OCI-LY7 (cell line): ENCODE measurements at regions not wholly inside any gene's neighbourhood (a gene's known extent, or its start where the extent isn't known, plus 50 kb on each side); places are given as distances from the start of the nearest gene placed in this dataset.

Experiments used
- BruUV-seq: library from RNA; stranded (reverse); fragments of 400-500 nt; replicated peaks from 2 replicates; lab custom pipeline; 2021; lab: Mats Ljungman, UMichigan
- CTCF ChIA-PET: fragments of 300-600 bp; sonication (Branson Sonifier 250); formaldehyde crosslinking; loops from one replicate; lab custom pipeline; 2022; ENCODE audit warnings: antibody characterized with exemption; ENCODE audit not compliant: unreplicated experiment; lab: Charles Lee
- POLR2A ChIA-PET: fragments of 300-600 bp; sonication (Branson Sonifier 250); formaldehyde crosslinking; loops from one replicate; lab custom pipeline; 2022; ENCODE audit warnings: antibody characterized with exemption; lab: Charles Lee
- DNase-seq: peaks from one replicate; pipeline ENCODE4 v3.0.0-alpha.2; 2015; ENCODE audit warnings: low spot score
- H2AFZ ChIP-seq: fragments of 200-600 bp; sonication (generic), shearing (Covaris generic); 2 replicates; pipeline ENCODE4 v1.6.1; 2014; ENCODE audit warnings: mild to moderate bottlenecking, antibody characterized with exemption, low read length, moderate library complexity
- H3K27ac ChIP-seq: fragments of 200-600 bp; sonication (generic); 2 replicates; pipeline ENCODE4 v1.5.1; 2014; ENCODE audit warnings: mixed run types, low read depth, mild to moderate bottlenecking, moderate library complexity, low read length, inconsistent platforms; ENCODE audit not compliant: poor library complexity, severe bottlenecking
- H3K36me3 ChIP-seq: fragments of 200-600 bp; sonication (generic); 2 replicates; pipeline ENCODE4 v1.6.1; 2014; ENCODE audit warnings: mild to moderate bottlenecking, antibody characterized with exemption, low read length, moderate library complexity, mixed read lengths; ENCODE audit not compliant: insufficient read depth
- H3K4me1 ChIP-seq: fragments of 200-600 bp; sonication (generic); 2 replicates; pipeline ENCODE4 v1.5.1; 2014; ENCODE audit warnings: mild to moderate bottlenecking, low read length; ENCODE audit not compliant: insufficient read depth, poor library complexity, severe bottlenecking
- H3K4me2 ChIP-seq: fragments of 200-600 bp; sonication (generic); 2 replicates; pipeline ENCODE4 v1.6.1; 2014; ENCODE audit warnings: mild to moderate bottlenecking, low read length
- H3K4me3 ChIP-seq: fragments of 200-600 bp; sonication (generic); 2 replicates; pipeline ENCODE4 v1.5.1; 2014; ENCODE audit warnings: mild to moderate bottlenecking, low read depth, low read length; ENCODE audit not compliant: poor library complexity, severe bottlenecking
- H3K79me2 ChIP-seq: fragments of 200-600 bp; sonication (generic); 2 replicates; pipeline ENCODE4 v1.6.1; 2016; ENCODE audit warnings: low read depth, mild to moderate bottlenecking, low read length, moderate library complexity, mixed read lengths; ENCODE audit not compliant: insufficient read depth
- H3K9me2 ChIP-seq: fragments of 200-600 bp; sonication (generic); 2 replicates; pipeline ENCODE4 v1.6.1; 2016; ENCODE audit warnings: mild to moderate bottlenecking, low read length, mixed read lengths; ENCODE audit not compliant: insufficient read depth
- H3K9me3 ChIP-seq: fragments of 200-600 bp; sonication (generic); 2 replicates; pipeline ENCODE4 v1.6.1; 2014; ENCODE audit warnings: mild to moderate bottlenecking, mixed run types, low read length, mixed read lengths
- H4K20me1 ChIP-seq: fragments of 200-600 bp; sonication (generic); 2 replicates; pipeline ENCODE4 v1.6.1; 2014; ENCODE audit warnings: mild to moderate bottlenecking, antibody characterized with exemption, low read length, moderate library complexity, mixed read lengths; ENCODE audit not compliant: insufficient read depth
- CTCF ChIP-seq: fragments of 200-600 bp; sonication (generic); conservative IDR thresholded peaks from 2 replicates; pipeline ENCODE4 v1.5.1; 2014; ENCODE audit warnings: mild to moderate bottlenecking, antibody characterized with exemption, low read length, moderate library complexity, mixed read lengths
- EZH2phosphoT487 ChIP-seq: fragments of 200-600 bp; sonication (generic); IDR thresholded peaks from 2 replicates; pipeline ENCODE4 v1.6.1; 2018; ENCODE audit warnings: low read depth, borderline replicate concordance, mild to moderate bottlenecking, mixed run types, antibody characterized with exemption, low read length, moderate library complexity, mixed read lengths
- intact Hi-C: fragments of 100-400 bp; cut with micrococcal nuclease; formaldehyde crosslinking; loops from one replicate; pipeline ENCODE4 v1.10.0; 2022; ENCODE audit not compliant: unreplicated experiment

- no peak for DNase-seq
- TF ChIP-seq CTCF: no peak
- no peak for TF ChIP-seq EZH2phosphoT487
- no peak overlapping the region for H3K27ac ChIP-seq
- no peaks in the 10 kb centered on the region for H3K4me1 ChIP-seq
- no peaks in the 10 kb centered on the region for H3K9me2 ChIP-seq
- H3K4me3 ChIP-seq: no peak overlapping the region
- ChIA-PET CTCF (no interaction called here), POLR2A (no interaction called here)
- intact Hi-C loops: no loop called here
- no peak overlapping the region for H3K4me2 ChIP-seq
- H2AFZ ChIP-seq: no peak overlapping the region
- H3K36me3 ChIP-seq: no peaks in the 10 kb centered on the region
- no peaks in the 10 kb centered on the region for H4K20me1 ChIP-seq
- no peaks in the 10 kb centered on the region for H3K9me3 ChIP-seq
- H3K79me2 ChIP-seq: no peaks in the 10 kb centered on the region
- BruUV-seq: no TSS peak
Measured at GRCh38 chr4:28636971-28637370, 1776.3 kb downstream of the STIM2 start.

DNA sequence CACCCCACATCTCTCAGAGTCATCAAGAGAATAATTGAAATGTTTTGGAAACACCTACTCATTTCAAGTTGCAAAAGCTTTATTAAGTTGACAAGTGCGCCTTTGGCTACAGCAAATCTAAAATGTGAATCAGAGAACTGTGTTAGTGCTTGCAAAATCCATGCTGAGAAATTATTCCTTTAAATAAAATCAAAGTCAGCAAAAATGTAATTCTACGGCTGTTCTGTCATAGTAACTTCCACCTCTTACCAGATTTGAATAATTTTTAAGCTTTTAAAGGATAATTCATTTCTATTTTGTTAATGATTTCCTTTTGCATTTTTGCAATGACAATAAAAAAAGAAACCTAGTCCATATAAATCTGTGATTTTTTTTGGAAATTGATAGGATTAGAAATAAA, 1779.1 kb downstream of the STIM2 start:
- H3K27ac ChIP-seq: no peak overlapping the region
- H3K4me1 ChIP-seq: no peaks in the 10 kb centered on the region
- no peaks in the 10 kb centered on the region for H3K79me2 ChIP-seq
- no peaks in the 10 kb centered on the region for H3K9me3 ChIP-seq
- ChIA-PET POLR2A (no interaction called here), CTCF (no interaction called here)
- TF ChIP-seq EZH2phosphoT487 (no peak), CTCF (no peak)
- no TSS peak for BruUV-seq
- no peaks in the 10 kb centered on the region for H4K20me1 ChIP-seq
- no peaks in the 10 kb centered on the region for H3K36me3 ChIP-seq
- intact Hi-C loops: no loop called here
- no peak for DNase-seq
- no peak overlapping the region for H3K4me3 ChIP-seq
- no peaks in the 10 kb centered on the region for H3K9me2 ChIP-seq
- no peak overlapping the region for H2AFZ ChIP-seq
- H3K4me2 ChIP-seq: no peak overlapping the region

DNA sequence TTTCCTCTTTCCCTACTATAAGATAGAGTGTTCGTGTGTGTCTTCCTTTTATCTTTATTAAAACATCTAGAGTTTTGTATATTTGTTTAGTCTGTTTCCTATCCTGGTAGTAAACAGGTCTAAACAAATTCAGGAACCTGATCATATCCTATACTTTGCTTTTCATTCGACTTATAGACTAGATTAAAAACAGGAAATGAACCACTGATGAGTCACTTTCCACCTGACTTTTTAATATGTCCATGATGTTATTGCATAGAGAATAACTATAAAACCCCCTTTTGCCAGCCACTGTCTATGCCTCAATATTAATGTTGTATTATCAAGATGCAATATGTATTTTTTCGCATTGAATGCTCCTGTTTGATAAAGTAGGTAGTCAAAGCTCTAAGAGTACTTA, 1794.0 kb downstream of the STIM2 start:
- no TSS peak for BruUV-seq

More for the DNA sequence above, 1794.0 kb downstream of the STIM2 start:
- no peaks in the 10 kb centered on the region for H3K9me2 ChIP-seq
- H3K9me3 ChIP-seq: no peaks in the 10 kb centered on the region
- no peaks in the 10 kb centered on the region for H3K79me2 ChIP-seq
- ChIA-PET POLR2A (no interaction called here), CTCF (no interaction called here)
- H3K36me3 ChIP-seq: no peaks in the 10 kb centered on the region
- H2AFZ ChIP-seq: no peak overlapping the region
- H3K4me1 ChIP-seq: no peaks in the 10 kb centered on the region
- no peak for TF ChIP-seq EZH2phosphoT487
- TF ChIP-seq CTCF: no peak
- no peak overlapping the region for H3K27ac ChIP-seq
- no peak for DNase-seq
- intact Hi-C loops: no loop called here
- H4K20me1 ChIP-seq: no peaks in the 10 kb centered on the region
- H3K4me3 ChIP-seq: no peak overlapping the region
- H3K4me2 ChIP-seq: no peak overlapping the region
